ENCODE measurements at regions not wholly inside any gene's neighbourhood (a gene's known extent, or its start where the extent isn't known, plus 50 kb on each side); places are given as distances from the start of the nearest gene placed in this dataset.

- no peaks in the 10 kb centered on the region for H3K27me3 Mint-ChIP-seq
- intact Hi-C loops (cut with micrococcal nuclease), result no loop called here
- no peak overlapping the region for H3K4me3 Mint-ChIP-seq
- no peaks in the 10 kb centered on the region for H3K4me1 Mint-ChIP-seq (ENCODE audit: low read depth)
- no peak for DNase-seq
- H3K36me3 Mint-ChIP-seq, result no peaks in the 10 kb centered on the region
- no peaks in the 10 kb centered on the region for H3K9me3 Mint-ChIP-seq
- ChIA-PET POLR2A (no interaction called here), CTCF (no interaction called here)
- H3K27ac Mint-ChIP-seq, result no peak overlapping the region
These were observed 118.5 kb upstream of the NWD2 start for GRCh38 chr4:37126051-37126450.

DNA sequence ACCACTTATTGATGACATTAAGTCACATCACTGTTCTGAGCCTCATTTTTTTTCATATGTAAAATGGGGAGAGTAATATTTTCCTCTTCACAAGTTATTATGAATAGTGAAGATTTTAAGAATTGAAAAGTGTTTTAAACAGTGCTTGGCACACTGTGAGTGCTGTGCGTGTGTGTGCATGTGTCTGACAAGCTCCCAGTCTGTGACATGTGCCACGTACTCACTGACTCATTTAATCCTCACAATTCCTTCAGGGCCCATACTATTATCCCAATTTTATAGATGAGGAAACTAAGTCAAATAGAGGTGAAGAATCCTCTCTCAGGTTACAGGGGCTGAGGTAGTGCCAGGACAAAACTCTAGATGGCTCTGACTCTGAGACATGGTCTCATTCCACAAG is 114.1 kb upstream of the NWD2 start:
- Mint-ChIP-seq H3K9me3 (no peaks in the 10 kb centered on the region), H3K4me3 (no peak overlapping the region), H3K27ac (no peak overlapping the region), H3K36me3 (no peaks in the 10 kb centered on the region), H3K4me1 (ENCODE audit: low read depth) (no peaks in the 10 kb centered on the region), H3K27me3 (no peaks in the 10 kb centered on the region)
- ChIA-PET POLR2A (no interaction called here), CTCF (no interaction called here)
- intact Hi-C loops (cut with micrococcal nuclease), result no loop called here
- no peak for DNase-seq

DNA sequence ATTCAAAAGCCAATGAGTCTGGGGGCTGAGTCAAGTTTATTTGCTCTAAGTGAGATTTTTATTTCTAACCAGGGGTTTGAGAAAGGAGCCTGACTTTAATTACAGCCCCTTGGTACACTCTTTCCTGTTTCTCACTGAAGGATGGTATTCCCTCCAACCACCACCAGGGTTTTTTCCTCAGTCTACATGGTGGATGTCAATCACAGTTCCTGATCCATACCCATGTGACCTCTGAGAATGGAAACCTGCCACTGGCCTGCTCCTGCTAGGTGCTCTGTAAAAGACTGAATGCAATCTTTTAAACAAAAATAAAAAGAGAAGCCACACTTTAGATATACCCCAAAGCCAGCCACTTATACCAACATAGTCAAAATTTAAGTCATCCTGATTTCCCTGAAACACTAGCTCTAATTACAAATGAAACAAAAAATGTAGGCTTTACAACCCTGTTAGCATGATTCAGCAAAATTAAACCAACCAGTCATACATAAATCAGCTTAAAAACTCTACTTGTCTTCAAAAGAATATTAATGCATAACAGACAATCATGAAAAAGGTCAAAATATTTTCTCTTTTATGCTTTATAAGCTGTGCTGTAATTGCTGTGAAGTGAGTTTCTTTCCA is 112.1 kb upstream of the NWD2 start:
- Mint-ChIP-seq H3K9me3 (no peaks in the 10 kb centered on the region), H3K36me3 (no peaks in the 10 kb centered on the region), H3K4me3 (no peak overlapping the region), H3K27me3 (no peaks in the 10 kb centered on the region), H3K4me1 (ENCODE audit: low read depth) (no peaks in the 10 kb centered on the region), H3K27ac (no peak overlapping the region)
- POLR2A ChIA-PET, result no interaction called here
- no peak for DNase-seq
- intact Hi-C loops (cut with micrococcal nuclease), result no loop called here
- CTCF ChIA-PET, result no interaction called here

DNA sequence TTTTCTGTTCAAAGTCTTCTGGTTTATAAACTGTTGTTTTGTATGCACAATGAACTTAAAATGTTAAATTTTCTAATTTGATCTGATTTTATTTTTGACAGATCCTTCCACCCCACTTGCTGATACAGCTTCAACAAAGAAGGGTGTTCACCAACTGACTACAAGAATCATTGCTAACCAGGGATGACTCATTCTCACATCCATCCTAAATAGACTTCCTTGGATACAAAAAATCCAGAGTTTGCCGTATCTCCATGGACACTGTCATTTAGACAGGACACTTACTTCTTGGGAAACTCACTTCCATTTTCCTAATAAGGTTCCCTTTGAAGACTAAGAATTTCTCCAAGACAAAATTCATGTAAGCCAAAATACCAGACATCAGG is 111.6 kb upstream of the NWD2 start:
- no peaks in the 10 kb centered on the region for H3K36me3 Mint-ChIP-seq
- H3K9me3 Mint-ChIP-seq, result no peaks in the 10 kb centered on the region
- intact Hi-C loops (cut with micrococcal nuclease), result no loop called here
- no peaks in the 10 kb centered on the region for H3K4me1 Mint-ChIP-seq (ENCODE audit: low read depth)
- ChIA-PET POLR2A (no interaction called here), CTCF (no interaction called here)
- H3K27me3 Mint-ChIP-seq, result no peaks in the 10 kb centered on the region
- no peak overlapping the region for H3K27ac Mint-ChIP-seq
- DNase-seq, result no peak
- no peak overlapping the region for H3K4me3 Mint-ChIP-seq

DNA sequence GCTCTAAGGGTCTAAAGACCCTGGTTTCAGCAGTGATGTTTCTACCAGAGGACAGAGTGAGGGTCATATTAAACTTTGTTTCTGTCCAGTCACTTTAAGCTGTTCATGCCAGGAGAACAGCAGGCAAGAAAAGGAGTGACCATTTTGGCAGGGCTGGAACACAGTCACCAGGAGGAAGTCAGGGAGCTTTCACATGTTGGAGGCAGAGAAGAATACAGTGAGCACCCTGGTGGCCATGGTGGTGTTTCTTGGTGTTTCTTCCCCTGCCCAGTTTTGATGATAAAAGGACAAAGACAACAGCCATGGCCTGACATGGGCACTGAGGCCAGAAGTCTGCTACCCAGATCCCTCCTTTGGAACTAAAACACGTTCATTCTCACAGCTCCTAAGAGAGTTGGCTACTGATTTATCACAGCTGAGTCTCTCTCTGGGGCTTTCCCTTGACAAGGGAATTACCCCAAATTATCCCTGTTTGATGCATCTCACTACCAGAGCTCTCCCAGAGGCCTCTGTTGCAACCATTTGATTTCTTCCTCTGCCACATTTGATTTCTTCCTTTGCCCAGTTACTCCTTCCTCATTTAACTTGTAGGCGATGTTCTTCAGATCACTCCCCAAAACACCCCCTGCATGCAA is 106.4 kb upstream of the NWD2 start:
- H3K4me1 Mint-ChIP-seq (ENCODE audit: low read depth), result no peaks in the 10 kb centered on the region
- no peaks in the 10 kb centered on the region for H3K36me3 Mint-ChIP-seq
- no peaks in the 10 kb centered on the region for H3K27me3 Mint-ChIP-seq
- ChIA-PET CTCF (no interaction called here), POLR2A (no interaction called here)
- H3K4me3 Mint-ChIP-seq, result no peak overlapping the region
- DNase-seq, result no peak
- intact Hi-C loops (cut with micrococcal nuclease), result no loop called here
- no peak overlapping the region for H3K27ac Mint-ChIP-seq
- peaks cover 2% of the 10 kb centered on the region for H3K9me3 Mint-ChIP-seq

- intact Hi-C loops (cut with micrococcal nuclease), result no loop called here
- ChIA-PET POLR2A (no interaction called here), CTCF (no interaction called here)
- Mint-ChIP-seq H3K4me1 (ENCODE audit: low read depth) (no peaks in the 10 kb centered on the region), H3K9me3 (peaks cover 2% of the 10 kb centered on the region), H3K4me3 (no peak overlapping the region), H3K27me3 (no peaks in the 10 kb centered on the region), H3K27ac (no peak overlapping the region), H3K36me3 (no peaks in the 10 kb centered on the region)
- DNase-seq, result no peak
These were observed 105.8 kb upstream of the NWD2 start for GRCh38 chr4:37138789-37139188.

GRCh38 chr4:37139987-37140386 is 104.6 kb upstream of the NWD2 start:
- H3K27ac Mint-ChIP-seq, result no peak overlapping the region
- H3K9me3 Mint-ChIP-seq, result peaks cover 2% of the 10 kb centered on the region
- DNase-seq, result no peak
- intact Hi-C loops (cut with micrococcal nuclease), result no loop called here
- H3K36me3 Mint-ChIP-seq, result no peaks in the 10 kb centered on the region
- no peaks in the 10 kb centered on the region for H3K27me3 Mint-ChIP-seq
- H3K4me3 Mint-ChIP-seq, result no peak overlapping the region
- ChIA-PET POLR2A (no interaction called here), CTCF (no interaction called here)
- no peaks in the 10 kb centered on the region for H3K4me1 Mint-ChIP-seq (ENCODE audit: low read depth)

DNA sequence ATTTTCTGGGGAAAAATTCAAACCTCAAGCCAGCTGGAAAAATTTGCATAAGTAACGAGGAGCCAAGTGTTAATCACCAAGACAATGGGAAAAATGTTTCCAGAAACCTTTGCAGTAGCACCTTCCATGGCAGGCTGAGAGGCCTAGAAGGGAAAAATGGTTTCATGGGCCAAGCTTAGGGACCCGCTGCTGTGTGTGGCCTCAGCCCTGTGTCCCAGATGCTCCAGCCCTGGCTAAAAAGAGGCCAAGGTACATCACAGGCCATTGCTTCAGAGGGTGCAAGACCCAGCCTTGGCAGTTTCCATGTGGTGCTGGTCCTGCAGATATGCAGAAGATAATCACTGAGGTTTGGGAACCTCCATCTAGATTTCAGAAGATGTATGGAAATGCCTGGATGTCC is 98.3 kb upstream of the NWD2 start:
- ChIA-PET CTCF (no interaction called here), POLR2A (no interaction called here)
- H3K27ac Mint-ChIP-seq, result no peak overlapping the region
- intact Hi-C loops (cut with micrococcal nuclease), result no loop called here
- peaks cover 2% of the 10 kb centered on the region for H3K27me3 Mint-ChIP-seq
- no peak for DNase-seq
- H3K4me1 Mint-ChIP-seq (ENCODE audit: low read depth), result no peaks in the 10 kb centered on the region
- no peaks in the 10 kb centered on the region for H3K36me3 Mint-ChIP-seq
- no peak overlapping the region for H3K4me3 Mint-ChIP-seq
- H3K9me3 Mint-ChIP-seq, result peaks cover 2% of the 10 kb centered on the region

GRCh38 chr4:37157476-37158167 is 86.9 kb upstream of the NWD2 start:
- no peak overlapping the region for H3K27ac Mint-ChIP-seq
- ChIA-PET CTCF (no interaction called here), POLR2A (no interaction called here)
- intact Hi-C loops (cut with micrococcal nuclease), result no loop called here
- H3K4me1 Mint-ChIP-seq (ENCODE audit: low read depth), result no peaks in the 10 kb centered on the region
- H3K9me3 Mint-ChIP-seq, result no peaks in the 10 kb centered on the region
- DNase-seq, result no peak
- H3K36me3 Mint-ChIP-seq, result no peaks in the 10 kb centered on the region
- H3K27me3 Mint-ChIP-seq, result no peaks in the 10 kb centered on the region
- H3K4me3 Mint-ChIP-seq, result no peak overlapping the region

DNA sequence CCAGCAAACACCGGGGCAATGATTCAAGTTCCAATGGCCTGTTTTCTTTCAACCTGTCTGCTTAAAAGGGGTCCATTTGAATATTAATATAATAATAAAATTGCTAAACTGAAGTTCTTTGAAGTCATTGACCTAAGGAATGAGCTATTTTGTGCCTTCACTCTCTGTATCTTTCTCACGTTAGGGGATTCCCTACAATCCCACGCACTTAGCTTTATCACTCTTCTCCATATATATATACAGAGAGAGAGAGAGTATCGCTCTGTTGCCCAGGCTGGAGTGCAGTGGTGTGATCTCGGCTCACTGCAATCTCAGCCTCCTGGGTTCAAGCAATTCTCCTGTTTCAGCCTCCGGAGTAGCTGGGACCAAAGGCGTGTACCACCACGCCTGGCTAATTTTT is 83.9 kb upstream of the NWD2 start:
- no peak overlapping the region for H3K27ac Mint-ChIP-seq
- no peak for DNase-seq
- ChIA-PET POLR2A (no interaction called here), CTCF (no interaction called here)
- H3K36me3 Mint-ChIP-seq, result no peaks in the 10 kb centered on the region
- H3K9me3 Mint-ChIP-seq, result no peaks in the 10 kb centered on the region
- H3K27me3 Mint-ChIP-seq, result no peaks in the 10 kb centered on the region
- intact Hi-C loops (cut with micrococcal nuclease), result no loop called here
- no peaks in the 10 kb centered on the region for H3K4me1 Mint-ChIP-seq (ENCODE audit: low read depth)
- no peak overlapping the region for H3K4me3 Mint-ChIP-seq

DNA sequence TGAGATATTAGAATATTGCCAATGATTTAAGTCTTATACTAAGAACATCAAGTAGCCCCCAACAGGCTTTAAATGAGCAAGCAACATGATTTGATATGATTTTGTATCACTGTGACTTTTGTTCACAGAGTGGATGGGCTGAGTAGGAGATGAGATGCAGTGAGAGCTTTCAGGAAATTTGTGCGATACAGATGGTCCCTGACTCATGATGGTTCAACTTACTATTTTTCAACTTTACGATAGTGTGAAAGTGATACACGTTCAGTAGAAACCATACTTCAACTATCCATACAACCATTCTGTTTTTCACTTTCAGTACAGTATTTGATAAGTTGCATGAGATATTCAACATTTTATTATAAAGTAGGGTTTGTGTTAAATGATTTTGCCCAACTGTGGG is 78.7 kb upstream of the NWD2 start:
- DNase-seq, result no peak
- ChIA-PET CTCF (no interaction called here), POLR2A (no interaction called here)
- no peak overlapping the region for H3K27ac Mint-ChIP-seq
- no peaks in the 10 kb centered on the region for H3K9me3 Mint-ChIP-seq
- no peaks in the 10 kb centered on the region for H3K27me3 Mint-ChIP-seq
- intact Hi-C loops (cut with micrococcal nuclease), result no loop called here
- H3K4me1 Mint-ChIP-seq (ENCODE audit: low read depth), result no peaks in the 10 kb centered on the region
- no peak overlapping the region for H3K4me3 Mint-ChIP-seq
- H3K36me3 Mint-ChIP-seq, result no peaks in the 10 kb centered on the region

DNA sequence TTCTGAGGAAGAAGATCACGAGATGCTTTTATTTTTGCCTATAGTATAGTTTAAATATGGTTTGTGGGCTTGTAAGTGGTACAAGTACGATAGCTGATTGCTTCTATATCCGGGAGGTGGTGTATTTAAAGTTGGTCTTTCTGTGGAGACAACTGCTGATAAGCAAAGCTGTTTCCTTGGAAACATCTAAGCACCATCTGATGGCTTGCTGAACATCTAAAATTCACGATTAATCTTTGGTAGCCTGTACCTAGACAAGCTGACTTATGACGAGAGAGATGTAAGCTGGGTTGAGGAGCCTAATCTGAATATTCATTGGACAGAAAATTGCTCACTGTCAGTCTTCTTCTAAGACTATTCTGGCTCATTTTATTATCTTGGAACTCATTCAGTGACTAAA is 74.6 kb upstream of the NWD2 start:
- POLR2A ChIA-PET, result no interaction called here
- Mint-ChIP-seq H3K27ac (no peak overlapping the region), H3K4me3 (no peak overlapping the region), H3K4me1 (ENCODE audit: low read depth) (no peaks in the 10 kb centered on the region), H3K36me3 (no peaks in the 10 kb centered on the region), H3K9me3 (no peaks in the 10 kb centered on the region), H3K27me3 (no peaks in the 10 kb centered on the region)
- intact Hi-C loops (cut with micrococcal nuclease), result no loop called here
- CTCF ChIA-PET, result no interaction called here
- no peak for DNase-seq

GRCh38 chr4:37188100-37188499 is 56.4 kb upstream of the NWD2 start:
- Mint-ChIP-seq H3K9me3 (peaks cover 5% of the 10 kb centered on the region), H3K27ac (no peak overlapping the region), H3K4me3 (no peak overlapping the region), H3K27me3 (no peaks in the 10 kb centered on the region), H3K36me3 (no peaks in the 10 kb centered on the region), H3K4me1 (ENCODE audit: low read depth) (no peaks in the 10 kb centered on the region)
- ChIA-PET POLR2A (no interaction called here), CTCF (interaction anchor here (0.5 kb wide), 1 partner anchor 1361 kb away, joined by 4 read pairs; no protein-coding TSS in a partner anchor)
- DNase-seq, result no peak
- intact Hi-C loops (cut with micrococcal nuclease), result no loop called here

All from activated CD4-positive, alpha-beta memory T cell treated with anti-CD3 and anti-CD28 coated beads for 36 hours (primary cell).